ENCODE measurements at regions not wholly inside any gene's neighbourhood (a gene's known extent, or its start where the extent isn't known, plus 50 kb on each side); places are given as distances from the start of the nearest gene placed in this dataset.

DNA sequence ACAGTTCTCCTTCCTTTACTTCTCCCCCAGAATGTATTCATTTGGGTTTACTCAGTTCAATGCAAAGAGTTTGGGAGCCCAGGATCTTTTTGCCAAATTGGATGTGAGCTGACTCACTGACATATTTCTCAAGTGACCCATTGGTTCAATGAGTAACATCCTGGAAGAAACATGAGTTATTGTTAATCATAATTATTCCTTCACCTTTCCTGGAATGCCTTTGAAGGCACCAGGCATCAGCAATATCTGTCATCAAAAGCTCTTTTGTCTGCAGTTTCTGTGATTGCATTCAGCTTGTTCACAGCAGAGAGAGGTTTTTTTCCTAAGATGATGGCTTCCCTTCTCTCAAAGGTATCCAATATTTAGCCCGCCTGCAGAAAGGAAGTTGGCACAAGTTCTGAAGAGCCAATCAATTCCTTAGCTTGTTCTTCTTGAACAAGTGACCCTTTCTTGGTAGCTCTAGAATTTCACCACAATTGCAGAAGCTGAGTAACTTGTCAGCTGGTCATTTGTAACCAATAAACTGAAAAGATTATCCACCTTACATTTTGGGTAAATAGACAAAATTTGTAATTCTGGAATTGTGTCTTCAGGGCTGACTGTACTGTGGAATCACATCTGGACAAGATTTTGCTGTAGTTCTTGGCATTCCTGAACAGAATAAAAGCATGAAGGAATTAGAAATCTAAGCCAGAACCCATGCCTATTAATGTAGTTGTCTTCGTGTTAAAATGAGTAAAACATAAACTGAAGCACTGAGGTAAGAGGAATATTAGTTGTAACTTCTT, 72.2 kb upstream of the TMEM17 start:
- Histone ChIP-seq H3K9me3 (replicated peaks in 1 of 3) (no peaks in the 10 kb centered on the region), H3K4me1 (replicated peaks in 1 of 2) (peaks cover 0 to 14% of the 10 kb centered on the region in 2 donors), H3K27ac (peak overlapping the region in 2 of 5 donors; percentile 23 to 56), H3K4me3 (no peak overlapping the region), H3K36me3 (replicated peaks in 1 of 2) (no peaks in the 10 kb centered on the region), H3K27me3 (no peaks in the 10 kb centered on the region)
- WGBS, 4 donors = 41 to 67% (median 61%) methylated on average over 2 of the region's 2 CpGs
- TF ChIP-seq, protein P1, sequence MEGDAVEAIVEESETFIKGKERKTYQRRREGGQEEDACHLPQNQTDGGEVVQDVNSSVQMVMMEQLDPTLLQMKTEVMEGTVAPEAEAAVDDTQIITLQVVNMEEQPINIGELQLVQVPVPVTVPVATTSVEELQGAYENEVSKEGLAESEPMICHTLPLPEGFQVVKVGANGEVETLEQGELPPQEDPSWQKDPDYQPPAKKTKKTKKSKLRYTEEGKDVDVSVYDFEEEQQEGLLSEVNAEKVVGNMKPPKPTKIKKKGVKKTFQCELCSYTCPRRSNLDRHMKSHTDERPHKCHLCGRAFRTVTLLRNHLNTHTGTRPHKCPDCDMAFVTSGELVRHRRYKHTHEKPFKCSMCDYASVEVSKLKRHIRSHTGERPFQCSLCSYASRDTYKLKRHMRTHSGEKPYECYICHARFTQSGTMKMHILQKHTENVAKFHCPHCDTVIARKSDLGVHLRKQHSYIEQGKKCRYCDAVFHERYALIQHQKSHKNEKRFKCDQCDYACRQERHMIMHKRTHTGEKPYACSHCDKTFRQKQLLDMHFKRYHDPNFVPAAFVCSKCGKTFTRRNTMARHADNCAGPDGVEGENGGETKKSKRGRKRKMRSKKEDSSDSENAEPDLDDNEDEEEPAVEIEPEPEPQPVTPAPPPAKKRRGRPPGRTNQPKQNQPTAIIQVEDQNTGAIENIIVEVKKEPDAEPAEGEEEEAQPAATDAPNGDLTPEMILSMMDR (IDR thresholded peaks at IDR 0.05) = no peak
- no peak for TF ChIP-seq POLR2A (IDR thresholded peaks at IDR 0.05)
- DNase-seq = peak in 2 of 7 donors; percentile 10 to 21
- intact Hi-C loops (cut with DNase I) = no loop called here

DNA sequence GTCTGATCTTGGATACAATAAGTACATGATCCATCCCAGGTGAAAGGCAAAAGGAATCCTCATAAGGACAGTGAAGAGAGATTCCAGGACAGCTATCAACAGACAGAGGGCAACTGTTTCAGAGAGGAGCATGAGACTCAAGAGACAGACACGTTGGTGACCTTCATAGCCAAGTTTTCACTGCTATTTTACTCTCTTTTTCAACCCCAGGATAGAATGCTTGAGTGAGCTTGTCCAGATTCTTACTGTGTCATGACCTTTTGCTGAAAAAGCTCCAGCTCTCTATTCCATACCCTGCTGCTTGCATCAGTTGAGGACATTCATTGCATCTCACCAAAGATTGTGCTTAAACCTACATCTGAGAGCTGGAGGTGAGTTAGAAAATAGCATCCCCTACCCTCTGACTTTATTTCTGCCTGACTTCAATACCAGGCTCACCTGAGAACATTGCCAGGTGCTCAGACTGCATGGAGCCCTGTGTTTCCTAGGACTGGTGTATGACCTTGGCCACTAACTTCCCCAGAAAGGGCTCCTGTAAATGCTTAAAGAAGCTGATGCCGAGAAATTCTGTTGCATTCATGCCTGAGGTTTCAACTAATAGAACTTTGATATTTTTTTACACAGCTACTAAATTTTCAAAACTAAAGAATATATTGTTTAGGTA, 70.4 kb upstream of the TMEM17 start:
- intact Hi-C loops (cut with DNase I) = no loop called here
- Histone ChIP-seq H3K36me3 (replicated peaks in 1 of 2) (no peaks in the 10 kb centered on the region), H3K4me3 (no peak overlapping the region), H3K27me3 (no peaks in the 10 kb centered on the region), H3K27ac (no peak overlapping the region), H3K9me3 (replicated peaks in 1 of 3) (no peaks in the 10 kb centered on the region), H3K4me1 (replicated peaks in 1 of 2) (peaks cover 0 to 14% of the 10 kb centered on the region in 2 donors)
- no peak for DNase-seq
- WGBS, 4 donors = 71 to 74% (median 72%) methylated on average over 2 of the region's 2 CpGs
- no peak for TF ChIP-seq POLR2A (IDR thresholded peaks at IDR 0.05)
- TF ChIP-seq, protein P1 (IDR thresholded peaks at IDR 0.05) = no peak

DNA sequence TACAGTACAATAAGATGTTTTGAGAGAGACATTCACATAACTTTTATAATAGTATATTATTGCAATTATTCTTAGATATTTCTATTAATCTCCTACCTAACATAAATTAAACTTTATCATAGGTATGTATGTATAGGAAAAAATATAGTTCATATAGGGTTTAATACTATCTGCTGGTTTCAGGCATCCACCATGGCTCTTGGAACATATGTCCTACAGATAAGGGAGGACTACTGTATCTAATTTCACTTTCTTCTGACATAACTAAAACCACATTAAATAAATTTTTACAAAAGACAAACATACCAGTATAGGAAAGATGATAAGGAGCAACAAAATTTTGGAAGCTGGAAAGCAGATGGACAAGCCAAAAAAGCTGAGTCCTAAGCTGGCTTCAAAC, 67.9 kb upstream of the TMEM17 start:
- Histone ChIP-seq H3K27me3 (no peaks in the 10 kb centered on the region), H3K36me3 (replicated peaks in 1 of 2) (no peaks in the 10 kb centered on the region), H3K4me3 (no peak overlapping the region), H3K4me1 (replicated peaks in 1 of 2) (peaks cover 4 to 19% of the 10 kb centered on the region in 2 donors), H3K27ac (no peak overlapping the region), H3K9me3 (replicated peaks in 1 of 3) (no peaks in the 10 kb centered on the region)
- intact Hi-C loops (cut with DNase I) = no loop called here
- TF ChIP-seq, protein P1 (IDR thresholded peaks at IDR 0.05) = no peak
- no peak for TF ChIP-seq POLR2A (IDR thresholded peaks at IDR 0.05)
- no peak for DNase-seq

DNA sequence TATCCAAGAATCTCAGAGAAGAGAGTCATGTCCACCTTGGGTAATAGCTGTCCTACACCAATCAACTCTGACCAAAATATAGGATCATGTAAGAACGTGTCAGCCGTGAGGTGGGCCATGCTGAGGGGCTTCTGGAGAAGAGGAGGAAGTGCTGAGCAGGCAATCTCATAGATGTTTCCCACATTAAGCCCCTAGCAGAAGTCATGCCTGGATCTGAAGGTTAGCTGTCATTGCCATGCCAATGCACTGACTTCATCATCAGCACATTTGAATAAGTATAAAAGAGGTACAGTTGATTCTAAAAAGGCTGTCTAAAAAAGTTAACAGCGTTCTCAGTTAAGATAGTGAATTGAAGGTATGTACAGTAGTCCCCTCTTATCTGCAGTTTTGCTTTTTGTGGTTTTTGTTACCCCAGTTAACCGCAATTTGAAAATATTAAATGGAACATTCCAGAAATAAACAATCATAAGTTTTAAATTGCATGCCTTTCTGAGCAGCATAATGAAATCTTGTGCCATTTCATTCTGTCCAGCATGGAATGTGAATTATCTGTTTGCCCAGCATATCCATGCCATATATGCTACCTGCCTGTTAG, 67.2 kb upstream of the TMEM17 start:
- intact Hi-C loops (cut with DNase I) = no loop called here
- no peak for TF ChIP-seq POLR2A (IDR thresholded peaks at IDR 0.05)
- TF ChIP-seq, protein P1 (IDR thresholded peaks at IDR 0.05) = no peak
- Histone ChIP-seq H3K27ac (no peak overlapping the region), H3K4me3 (no peak overlapping the region), H3K9me3 (replicated peaks in 1 of 3) (no peaks in the 10 kb centered on the region), H3K27me3 (no peaks in the 10 kb centered on the region), H3K36me3 (replicated peaks in 1 of 2) (no peaks in the 10 kb centered on the region), H3K4me1 (replicated peaks in 1 of 2) (peaks cover 4 to 19% of the 10 kb centered on the region in 2 donors)
- DNase-seq = no peak
- WGBS, 4 donors = 88 to 91% (median 89%) methylated on average over 4 of the region's 4 CpGs

Data from adrenal gland (tissue), 9 donors.